Prostate gland (tissue), 2 donors: ENCODE measurements at regions not wholly inside any gene's neighbourhood (a gene's known extent, or its start where the extent isn't known, plus 50 kb on each side); places are given as distances from the start of the nearest gene placed in this dataset.

Experiments used
- DNase-seq: peaks from one replicate; pipeline ENCODE4 v3.0.0-alpha.2; 2019; ENCODE audit warnings: low spot score
- H3K27ac ChIP-seq, 2 donors: fragments of 200-600 bp; sonication (generic); 2 replicates each; pipeline ENCODE4 v1.5.1; 2017 to 2019
- H3K27me3 ChIP-seq: fragments of 200-600 bp; sonication (generic); replicated peaks from 2 replicates; pipeline ENCODE4 v1.5.1; 2019; ENCODE audit not compliant: insufficient read depth
- H3K36me3 ChIP-seq, 2 donors: fragments of 200-600 bp; sonication (generic); 1 replicate in 1 of 2; 2 replicates in 1 of 2; pipeline versions ENCODE4 v1.5.1 to v1.8.1; 2017 to 2019
- H3K4me1 ChIP-seq: fragments of 200-600 bp; sonication (generic); replicated peaks from 2 replicates; pipeline ENCODE4 v1.5.1; 2019
- H3K4me3 ChIP-seq, 2 donors: fragments of 200-600 bp; sonication (generic); 2 replicates each; pipeline ENCODE4 v1.5.1; 2017 to 2019
- H3K9me3 ChIP-seq: fragments of 200-600 bp; sonication (generic); 2 replicates; pipeline ENCODE4 v1.5.1; 2017
- POLR2A ChIP-seq: fragments of 450-650 bp; IDR thresholded peaks from one replicate; pipeline ENCODE4 v1.6.1; 2016; ENCODE audit warnings: antibody characterized with exemption, mild to moderate bottlenecking
- POLR2AphosphoS5 ChIP-seq: sonication (generic); formaldehyde crosslinking; IDR thresholded peaks from one replicate; pipeline ENCODE4 v1.6.1; 2017; ENCODE audit warnings: antibody characterized with exemption
- WGBS: methylation state at CpG from one replicate; pipeline ENCODE4 v1.1.5; 2018; 5-methylcytosine and 5-hydroxymethylcytosine counted together
- intact Hi-C: fragments of 100-400 bp; cut with DNase I; formaldehyde crosslinking; loops from one replicate; pipeline ENCODE4 v1.14.2; 2022
- TF ChIP-seq, protein P1 (sequence below), 4 experiments: fragments of 200-600 bp in 2 of 4; fragments of 450-650 bp in 2 of 4; sonication (generic) in 2 of 4; IDR thresholded peaks; 1 replicate in 3 of 4; 2 replicates in 1 of 4; pipeline ENCODE4 v1.5.1; 2016 to 2019; ENCODE audit warnings: antibody characterized with exemption in 4 of 4, mild to moderate bottlenecking in 2 of 4, moderate library complexity in 2 of 4

DNA sequence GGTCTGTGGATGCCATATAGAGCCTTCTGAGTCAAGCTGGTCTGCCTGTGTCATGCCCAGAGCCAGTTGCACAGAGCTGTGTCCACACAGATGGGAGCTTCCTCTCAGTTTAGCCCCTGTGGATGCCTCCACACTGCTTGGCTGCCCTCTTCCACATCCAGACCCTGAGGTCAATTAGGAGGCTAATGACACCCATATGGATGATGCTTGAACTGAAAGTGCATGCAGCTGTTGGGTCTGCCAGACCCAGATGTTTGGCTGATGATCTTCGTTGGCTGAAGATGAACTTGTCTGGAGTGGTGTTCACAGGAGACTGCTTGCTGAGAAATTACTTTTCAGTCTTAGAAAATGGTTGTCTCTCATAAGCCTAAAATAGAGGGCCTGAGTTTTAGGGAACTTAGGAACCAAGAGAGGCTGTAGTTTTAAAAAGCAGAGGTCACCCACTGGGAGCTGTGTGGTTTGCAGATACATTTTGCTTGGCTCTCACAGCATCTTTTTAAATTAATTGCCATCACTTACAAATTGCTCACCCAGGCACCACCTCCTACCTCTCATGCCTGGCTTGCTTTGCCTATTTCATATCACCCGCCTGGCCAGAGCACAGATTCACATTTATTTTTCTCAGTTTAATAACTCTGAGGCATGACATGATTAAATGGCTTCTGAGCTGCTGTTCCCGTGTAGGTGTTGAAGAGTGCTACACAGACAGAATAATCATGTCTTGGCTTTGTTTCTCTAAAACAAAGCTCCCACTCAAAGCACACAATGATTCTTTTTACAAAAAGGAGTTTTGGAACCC, 176.1 kb downstream of the MINAR1 start:
- WGBS, result 54% methylated on average over 3 of the region's 3 CpGs
- Histone ChIP-seq H3K27me3 (no peaks in the 10 kb centered on the region), H3K9me3 (no peaks in the 10 kb centered on the region), H3K36me3 (no peaks in the 10 kb centered on the region), H3K4me1 (no peaks in the 10 kb centered on the region), H3K4me3 (no peak overlapping the region), H3K27ac (no peak overlapping the region)
- intact Hi-C loops, result no loop called here
- no peak for DNase-seq
- TF ChIP-seq POLR2A, result no peak
- TF ChIP-seq, protein P1, sequence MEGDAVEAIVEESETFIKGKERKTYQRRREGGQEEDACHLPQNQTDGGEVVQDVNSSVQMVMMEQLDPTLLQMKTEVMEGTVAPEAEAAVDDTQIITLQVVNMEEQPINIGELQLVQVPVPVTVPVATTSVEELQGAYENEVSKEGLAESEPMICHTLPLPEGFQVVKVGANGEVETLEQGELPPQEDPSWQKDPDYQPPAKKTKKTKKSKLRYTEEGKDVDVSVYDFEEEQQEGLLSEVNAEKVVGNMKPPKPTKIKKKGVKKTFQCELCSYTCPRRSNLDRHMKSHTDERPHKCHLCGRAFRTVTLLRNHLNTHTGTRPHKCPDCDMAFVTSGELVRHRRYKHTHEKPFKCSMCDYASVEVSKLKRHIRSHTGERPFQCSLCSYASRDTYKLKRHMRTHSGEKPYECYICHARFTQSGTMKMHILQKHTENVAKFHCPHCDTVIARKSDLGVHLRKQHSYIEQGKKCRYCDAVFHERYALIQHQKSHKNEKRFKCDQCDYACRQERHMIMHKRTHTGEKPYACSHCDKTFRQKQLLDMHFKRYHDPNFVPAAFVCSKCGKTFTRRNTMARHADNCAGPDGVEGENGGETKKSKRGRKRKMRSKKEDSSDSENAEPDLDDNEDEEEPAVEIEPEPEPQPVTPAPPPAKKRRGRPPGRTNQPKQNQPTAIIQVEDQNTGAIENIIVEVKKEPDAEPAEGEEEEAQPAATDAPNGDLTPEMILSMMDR (IDR thresholded peaks at IDR 0.05), result no peak
- no peak for TF ChIP-seq POLR2AphosphoS5

DNA sequence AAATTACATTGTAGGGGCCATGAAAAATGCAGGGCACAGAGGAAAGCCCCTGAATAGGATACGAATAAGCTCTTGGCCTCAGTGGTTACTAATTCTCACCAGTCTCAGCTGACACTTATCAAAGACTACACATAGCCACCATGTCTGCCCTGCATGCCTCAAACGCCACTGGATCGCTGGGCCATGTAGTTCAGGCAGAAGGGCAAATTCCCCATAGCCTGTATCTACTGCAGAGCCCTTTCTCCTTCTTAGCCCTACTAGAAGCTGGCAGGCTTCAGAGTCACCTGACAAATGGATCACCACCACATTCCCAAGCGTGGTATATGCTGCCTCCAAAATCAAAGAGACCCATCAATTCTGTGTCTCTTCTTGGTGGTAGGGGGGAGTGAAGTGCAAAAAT, 177.4 kb downstream of the MINAR1 start:
- intact Hi-C loops, result no loop called here
- H3K9me3 ChIP-seq, result no peaks in the 10 kb centered on the region
- no peak overlapping the region for H3K27ac ChIP-seq
- H3K27me3 ChIP-seq, result no peaks in the 10 kb centered on the region
- no peak for DNase-seq
- no peak overlapping the region for H3K4me3 ChIP-seq
- TF ChIP-seq, protein P1 (IDR thresholded peaks at IDR 0.05), result no peak
- TF ChIP-seq POLR2A, result no peak
- H3K36me3 ChIP-seq, result no peaks in the 10 kb centered on the region
- WGBS, result 92% methylated on average over 4 of the region's 4 CpGs
- H3K4me1 ChIP-seq, result no peaks in the 10 kb centered on the region

DNA sequence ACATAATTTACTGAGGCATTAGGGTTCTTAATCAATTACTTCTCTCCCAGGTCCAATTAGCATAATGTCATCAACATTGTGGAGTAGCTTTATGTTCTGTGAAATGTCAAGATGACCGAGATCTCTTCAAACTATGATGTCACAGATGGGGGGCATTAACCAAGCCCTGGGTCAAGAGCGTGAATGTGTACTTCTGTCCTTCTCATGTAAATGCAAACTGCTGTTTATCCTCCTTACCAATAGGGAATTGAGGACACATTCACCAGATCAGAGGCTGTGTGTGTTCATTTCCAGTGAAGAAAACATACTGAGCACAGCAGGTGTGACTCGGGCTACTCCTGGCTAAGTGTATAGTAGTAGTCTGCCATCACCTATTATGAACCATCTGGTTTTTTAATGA, 177.9 kb downstream of the MINAR1 start:
- 93% methylated on average over 3 of the region's 3 CpGs for WGBS
- Histone ChIP-seq H3K27me3 (no peaks in the 10 kb centered on the region), H3K27ac (no peak overlapping the region), H3K9me3 (no peaks in the 10 kb centered on the region), H3K36me3 (no peaks in the 10 kb centered on the region), H3K4me1 (no peaks in the 10 kb centered on the region), H3K4me3 (no peak overlapping the region)
- no peak for DNase-seq
- TF ChIP-seq POLR2AphosphoS5 (no peak), POLR2A (no peak)
- TF ChIP-seq, protein P1 (IDR thresholded peaks at IDR 0.05), result no peak
- intact Hi-C loops, result no loop called here

DNA sequence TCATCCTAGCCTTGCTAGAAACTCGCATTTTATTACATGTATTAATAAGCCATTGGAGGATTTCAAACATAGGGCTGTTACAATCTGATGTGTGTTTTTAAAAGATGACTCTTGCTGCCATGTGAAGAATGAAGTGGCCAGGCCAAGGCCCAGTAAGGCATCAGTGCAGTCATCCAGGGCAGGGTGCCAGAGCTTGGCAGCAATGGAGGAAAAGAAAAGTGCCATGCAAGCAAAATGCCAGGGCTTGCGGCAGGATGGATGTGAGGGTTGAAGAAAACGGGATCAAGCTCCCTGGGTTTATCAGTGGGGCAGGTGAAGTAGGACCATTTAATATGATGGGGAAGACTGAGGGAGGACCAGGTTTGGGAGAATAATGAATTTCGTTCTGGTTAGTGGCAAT, 183.6 kb downstream of the MINAR1 start:
- Histone ChIP-seq H3K36me3 (no peaks in the 10 kb centered on the region), H3K4me1 (no peaks in the 10 kb centered on the region), H3K27ac (no peak overlapping the region), H3K9me3 (no peaks in the 10 kb centered on the region), H3K4me3 (no peak overlapping the region), H3K27me3 (no peaks in the 10 kb centered on the region)
- TF ChIP-seq, protein P1 (IDR thresholded peaks at IDR 0.05), result no peak
- TF ChIP-seq POLR2AphosphoS5, result no peak
- no peak for TF ChIP-seq POLR2A
- WGBS, result 76% methylated on average over 4 of the region's 4 CpGs
- intact Hi-C loops, result no loop called here
- DNase-seq, result no peak

DNA sequence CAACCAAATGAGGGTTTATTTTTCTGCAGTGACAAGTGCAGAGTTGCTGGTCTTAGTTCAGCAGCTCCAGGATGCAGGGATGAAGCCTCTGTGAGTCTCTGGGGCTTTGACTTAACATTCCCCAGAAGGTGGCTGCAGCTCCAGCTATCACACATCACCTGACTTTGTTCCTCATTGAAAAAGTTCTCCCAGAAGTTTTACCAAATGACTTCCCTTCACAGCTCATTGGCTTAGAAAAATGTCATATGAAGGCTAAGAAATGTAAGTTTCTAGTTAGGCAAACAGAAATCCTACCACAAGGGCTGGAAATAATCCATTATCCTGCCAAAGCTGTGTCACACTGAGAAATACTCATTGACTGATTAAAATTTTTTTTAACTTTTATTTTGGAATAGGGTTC, 184.9 kb downstream of the MINAR1 start:
- no peaks in the 10 kb centered on the region for H3K27me3 ChIP-seq
- intact Hi-C loops, result no loop called here

More for the DNA sequence above, 184.9 kb downstream of the MINAR1 start:
- H3K9me3 ChIP-seq, result no peaks in the 10 kb centered on the region
- no peak for DNase-seq
- no peak for TF ChIP-seq POLR2AphosphoS5
- TF ChIP-seq POLR2A, result no peak
- TF ChIP-seq, protein P1 (IDR thresholded peaks at IDR 0.05), result no peak
- H3K4me1 ChIP-seq, result no peaks in the 10 kb centered on the region
- H3K36me3 ChIP-seq, result no peaks in the 10 kb centered on the region
- no peak overlapping the region for H3K4me3 ChIP-seq
- no peak overlapping the region for H3K27ac ChIP-seq
